Esophagus squamous epithelium (tissue), 4 donors: ENCODE measurements at regions not wholly inside any gene's neighbourhood (a gene's known extent, or its start where the extent isn't known, plus 50 kb on each side); places are given as distances from the start of the nearest gene placed in this dataset.

Experiments
- POLR2A ChIP-seq, 4 donors: fragments of 450-650 bp; IDR thresholded peaks; one replicate each; pipeline ENCODE4 v1.6.1; 2017; ENCODE audit warnings: antibody characterized with exemption in 4 of 4, mild to moderate bottlenecking in 4 of 4, moderate library complexity in 3 of 4
- TF ChIP-seq, protein P1 (sequence below), 6 experiments: fragments of 450-650 bp in 4 of 6; fragments of 200-600 bp in 2 of 6; sonication (generic) in 2 of 6; IDR thresholded peaks; one replicate each; pipeline ENCODE4 v1.5.1; 2016 to 2019; ENCODE audit warnings: antibody characterized with exemption in 6 of 6, mild to moderate bottlenecking in 4 of 6, moderate library complexity in 4 of 6

DNA sequence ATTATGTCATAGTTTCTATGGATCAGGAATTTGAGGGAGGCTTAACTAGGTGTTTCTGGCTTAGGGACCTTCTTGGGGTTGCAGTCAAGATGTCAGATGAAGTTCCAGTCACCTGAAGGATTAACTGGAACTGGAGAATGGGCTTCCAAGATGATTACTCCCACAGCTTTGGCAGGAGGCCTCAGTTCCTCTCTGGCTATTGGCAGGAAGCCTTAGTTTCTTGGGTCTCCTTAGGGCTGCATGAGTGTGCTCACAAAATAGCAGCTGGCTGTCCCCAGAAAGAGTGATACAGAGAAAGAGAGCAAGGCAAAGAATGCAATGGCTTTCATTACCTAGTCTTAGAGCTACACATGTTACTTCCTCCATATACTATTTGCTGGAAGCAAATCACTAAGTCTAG, 138.1 kb upstream of the TLE4 start:
- TF ChIP-seq, protein P1, sequence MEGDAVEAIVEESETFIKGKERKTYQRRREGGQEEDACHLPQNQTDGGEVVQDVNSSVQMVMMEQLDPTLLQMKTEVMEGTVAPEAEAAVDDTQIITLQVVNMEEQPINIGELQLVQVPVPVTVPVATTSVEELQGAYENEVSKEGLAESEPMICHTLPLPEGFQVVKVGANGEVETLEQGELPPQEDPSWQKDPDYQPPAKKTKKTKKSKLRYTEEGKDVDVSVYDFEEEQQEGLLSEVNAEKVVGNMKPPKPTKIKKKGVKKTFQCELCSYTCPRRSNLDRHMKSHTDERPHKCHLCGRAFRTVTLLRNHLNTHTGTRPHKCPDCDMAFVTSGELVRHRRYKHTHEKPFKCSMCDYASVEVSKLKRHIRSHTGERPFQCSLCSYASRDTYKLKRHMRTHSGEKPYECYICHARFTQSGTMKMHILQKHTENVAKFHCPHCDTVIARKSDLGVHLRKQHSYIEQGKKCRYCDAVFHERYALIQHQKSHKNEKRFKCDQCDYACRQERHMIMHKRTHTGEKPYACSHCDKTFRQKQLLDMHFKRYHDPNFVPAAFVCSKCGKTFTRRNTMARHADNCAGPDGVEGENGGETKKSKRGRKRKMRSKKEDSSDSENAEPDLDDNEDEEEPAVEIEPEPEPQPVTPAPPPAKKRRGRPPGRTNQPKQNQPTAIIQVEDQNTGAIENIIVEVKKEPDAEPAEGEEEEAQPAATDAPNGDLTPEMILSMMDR (IDR thresholded peaks at IDR 0.05): no peak
- TF ChIP-seq POLR2A (IDR thresholded peaks at IDR 0.05): no peak
